ENCODE measurements at regions not wholly inside any gene's neighbourhood (a gene's known extent, or its start where the extent isn't known, plus 50 kb on each side); places are given as distances from the start of the nearest gene placed in this dataset.

DNA sequence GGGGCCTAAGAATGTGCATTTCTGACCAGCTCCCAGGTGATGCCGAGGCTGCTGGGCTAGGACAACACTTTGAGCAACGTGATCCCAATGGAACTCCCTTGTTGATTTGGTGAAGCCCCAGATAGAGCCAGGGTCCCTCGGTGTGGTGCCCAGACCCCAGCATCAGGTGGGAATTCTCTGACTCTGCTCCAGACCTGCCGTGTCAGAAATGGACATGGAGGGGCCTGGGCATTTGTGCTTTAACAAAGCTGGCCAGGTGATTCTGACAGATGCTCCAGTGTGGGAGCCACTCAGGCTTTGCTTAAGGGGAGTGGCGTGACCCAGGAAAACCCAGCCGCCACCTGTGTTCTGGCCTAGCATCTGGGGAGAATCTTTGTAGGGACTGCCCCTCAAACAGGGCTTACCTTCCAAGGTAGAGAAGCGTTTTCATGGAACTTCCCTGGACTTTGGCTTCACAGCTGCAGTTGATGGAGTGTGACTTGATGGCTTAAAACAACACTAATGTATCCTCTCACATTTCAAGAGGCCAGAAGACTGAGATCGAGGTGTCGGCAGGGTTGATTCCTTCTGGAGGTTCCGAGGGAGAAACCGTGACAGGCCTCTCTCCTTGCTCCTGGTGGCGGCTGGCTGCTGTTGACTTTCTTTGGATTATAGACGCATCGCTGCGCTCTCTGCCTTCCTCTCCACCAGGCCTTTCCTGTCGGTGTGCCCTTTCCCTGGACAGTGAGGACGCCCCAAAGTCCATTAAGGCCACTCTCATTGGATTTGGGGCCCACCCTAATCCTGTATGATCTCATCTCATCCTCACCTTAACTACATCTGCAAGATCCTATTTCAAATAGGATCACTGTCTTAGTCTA, 57.0 kb upstream of the HDAC4 start:
- no peak for TF ChIP-seq POLR2A (IDR thresholded peaks at IDR 0.05)
- TF ChIP-seq, protein P1, sequence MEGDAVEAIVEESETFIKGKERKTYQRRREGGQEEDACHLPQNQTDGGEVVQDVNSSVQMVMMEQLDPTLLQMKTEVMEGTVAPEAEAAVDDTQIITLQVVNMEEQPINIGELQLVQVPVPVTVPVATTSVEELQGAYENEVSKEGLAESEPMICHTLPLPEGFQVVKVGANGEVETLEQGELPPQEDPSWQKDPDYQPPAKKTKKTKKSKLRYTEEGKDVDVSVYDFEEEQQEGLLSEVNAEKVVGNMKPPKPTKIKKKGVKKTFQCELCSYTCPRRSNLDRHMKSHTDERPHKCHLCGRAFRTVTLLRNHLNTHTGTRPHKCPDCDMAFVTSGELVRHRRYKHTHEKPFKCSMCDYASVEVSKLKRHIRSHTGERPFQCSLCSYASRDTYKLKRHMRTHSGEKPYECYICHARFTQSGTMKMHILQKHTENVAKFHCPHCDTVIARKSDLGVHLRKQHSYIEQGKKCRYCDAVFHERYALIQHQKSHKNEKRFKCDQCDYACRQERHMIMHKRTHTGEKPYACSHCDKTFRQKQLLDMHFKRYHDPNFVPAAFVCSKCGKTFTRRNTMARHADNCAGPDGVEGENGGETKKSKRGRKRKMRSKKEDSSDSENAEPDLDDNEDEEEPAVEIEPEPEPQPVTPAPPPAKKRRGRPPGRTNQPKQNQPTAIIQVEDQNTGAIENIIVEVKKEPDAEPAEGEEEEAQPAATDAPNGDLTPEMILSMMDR (IDR thresholded peaks at IDR 0.05), result no peak
